ENCODE measurements at regions not wholly inside any gene's neighbourhood (a gene's known extent, or its start where the extent isn't known, plus 50 kb on each side); places are given as distances from the start of the nearest gene placed in this dataset.

- no peak for TF ChIP-seq CTCF (IDR thresholded peaks at IDR 0.05; ENCODE audit: low read depth, low read length, missing input control)
- TF ChIP-seq GABPA (IDR thresholded peaks at IDR 0.05 in 1 of 2, conservative IDR thresholded peaks at IDR 0.05 in 1 of 2): no peak
- TF ChIP-seq JUND (IDR thresholded peaks at IDR 0.05): no peak
Observed at GRCh38 chr2:144027593-144027992, 492.3 kb downstream of the ZEB2 start.
